ENCODE measurements at regions not wholly inside any gene's neighbourhood (a gene's known extent, or its start where the extent isn't known, plus 50 kb on each side); places are given as distances from the start of the nearest gene placed in this dataset.
"Not testable (repeated sequence)": the region's sequence is repeated elsewhere in the genome, so short reads cannot be mapped to it uniquely, and the experiment has no call there.

- H3K4me1 ChIP-seq (ENCODE audit: insufficient read depth, low read length); H3K36me3 ChIP-seq (replicated peaks in 1 of 2; ENCODE audit: control insufficient read depth in 1 of 2, insufficient read depth in 2 of 2, low read length in 2 of 2); BruUV-seq (replicated peaks); DNase-seq (ENCODE audit: low spot score); H3K9ac ChIP-seq (ENCODE audit: insufficient read depth, low read depth, low read length); ATAC-seq; H3K27me3 ChIP-seq (ENCODE audit: control insufficient read depth in 1 of 2, insufficient read depth in 2 of 2, low read length in 2 of 2); intact Hi-C loops (cut with micrococcal nuclease; ENCODE audit: unreplicated experiment); H3K27ac ChIP-seq (ENCODE audit: extremely low read length, insufficient read depth, low read length); in situ Hi-C loops (cut with HindIII; ENCODE audit: extremely low pct_ligation_motif_present, low pct_unique_long_range_greater_than_20kb); H3K79me2 ChIP-seq (ENCODE audit: insufficient read depth, low read length); H3K4me2 ChIP-seq (ENCODE audit: low read depth, low read length); H3K4me3 ChIP-seq (replicated peaks in 1 of 3; ENCODE audit: insufficient read depth in 1 of 3, low read depth in 2 of 3, low read length in 3 of 3); H4K20me1 ChIP-seq (ENCODE audit: insufficient read depth, low read length); POLR2A ChIA-PET; CTCF ChIA-PET (ENCODE audit: low intra/inter-chr PET ratio, low total read pairs); FAIRE-seq; H2AFZ ChIP-seq (ENCODE audit: low read length): not testable (repeated sequence)
- H3K9me3 ChIP-seq (ENCODE audit: low read length): peaks cover 11% of the 10 kb centered on the region; the same call in 1 of the 2 replicates
- 9% methylated on average over 4 of the region's 5 CpGs for WGBS (ENCODE audit: low lambda C conversion rate)
Measured at GRCh38 chr17:22227699-22228553, 535.6 kb downstream of the KCNJ18 start.

GRCh38 chr17:22229821-22230220, 537.5 kb downstream of the KCNJ18 start:
- POLR2A ChIA-PET; H2AFZ ChIP-seq (ENCODE audit: low read length); H3K4me3 ChIP-seq (replicated peaks in 1 of 3; ENCODE audit: insufficient read depth in 1 of 3, low read depth in 2 of 3, low read length in 3 of 3); ATAC-seq; H3K4me1 ChIP-seq (ENCODE audit: insufficient read depth, low read length); FAIRE-seq; H3K4me2 ChIP-seq (ENCODE audit: low read depth, low read length); H3K27ac ChIP-seq (ENCODE audit: extremely low read length, insufficient read depth, low read length); CTCF ChIA-PET (ENCODE audit: low intra/inter-chr PET ratio, low total read pairs); in situ Hi-C loops (cut with HindIII; ENCODE audit: extremely low pct_ligation_motif_present, low pct_unique_long_range_greater_than_20kb); DNase-seq (ENCODE audit: low spot score); H3K36me3 ChIP-seq (replicated peaks in 1 of 2; ENCODE audit: control insufficient read depth in 1 of 2, insufficient read depth in 2 of 2, low read length in 2 of 2); H3K9ac ChIP-seq (ENCODE audit: insufficient read depth, low read depth, low read length); H3K79me2 ChIP-seq (ENCODE audit: insufficient read depth, low read length); BruUV-seq (replicated peaks); H3K27me3 ChIP-seq (ENCODE audit: control insufficient read depth in 1 of 2, insufficient read depth in 2 of 2, low read length in 2 of 2); intact Hi-C loops (cut with micrococcal nuclease; ENCODE audit: unreplicated experiment); H4K20me1 ChIP-seq (ENCODE audit: insufficient read depth, low read length): not testable (repeated sequence)
- WGBS (ENCODE audit: low lambda C conversion rate): 58% methylated on average over 5 of the region's 5 CpGs
- H3K9me3 ChIP-seq (ENCODE audit: low read length): peaks cover 30% of the 10 kb centered on the region

- Histone ChIP-seq H2AFZ (ENCODE audit: low read length) (no peak overlapping the region), H4K20me1 (ENCODE audit: insufficient read depth, low read length) (no peaks in the 10 kb centered on the region), H3K4me2 (ENCODE audit: low read depth, low read length) (no peak overlapping the region), H3K9me3 (ENCODE audit: low read length) (peaks cover 51% of the 10 kb centered on the region), H3K27me3 (ENCODE audit: control insufficient read depth in 1 of 2, insufficient read depth in 2 of 2, low read length in 2 of 2) (no peaks in the 10 kb centered on the region; a peak in 1 of 5 replicates), H3K27ac (ENCODE audit: extremely low read length, insufficient read depth, low read length) (no peak overlapping the region), H3K4me1 (ENCODE audit: insufficient read depth, low read length) (no peaks in the 10 kb centered on the region), H3K9ac (ENCODE audit: insufficient read depth, low read depth, low read length) (no peak overlapping the region), H3K36me3 (replicated peaks in 1 of 2; ENCODE audit: control insufficient read depth in 1 of 2, insufficient read depth in 2 of 2, low read length in 2 of 2) (no peaks in the 10 kb centered on the region), H3K79me2 (ENCODE audit: insufficient read depth, low read length) (no peaks in the 10 kb centered on the region), H3K4me3 (replicated peaks in 1 of 3; ENCODE audit: insufficient read depth in 1 of 3, low read depth in 2 of 3, low read length in 3 of 3) (no peak overlapping the region)
- intact Hi-C loops (cut with micrococcal nuclease; ENCODE audit: unreplicated experiment) (no loop called here), in situ Hi-C loops (cut with HindIII; ENCODE audit: extremely low pct_ligation_motif_present, low pct_unique_long_range_greater_than_20kb) (no loop called here)
- WGBS (ENCODE audit: low lambda C conversion rate): 19% methylated on average over 1 of the region's 1 CpG
- FAIRE-seq (no peak), ATAC-seq (no peak), DNase-seq (ENCODE audit: low spot score) (no peak)
- POLR2A ChIA-PET: no interaction called here
- CTCF ChIA-PET (ENCODE audit: low intra/inter-chr PET ratio, low total read pairs): no interaction called here
- BruUV-seq (replicated peaks): no TSS peak
- TF ChIP-seq KDM1A (CRISPR knock-in tag; IDR thresholded peaks at IDR 0.05) (no peak), KDM5A (IDR thresholded peaks at IDR 0.05; ENCODE audit: borderline replicate concordance, low read length) (no peak), ZFP90 (CRISPR knock-in tag; IDR thresholded peaks at IDR 0.05; ENCODE audit: borderline replicate concordance) (no peak), YEATS4 (CRISPR knock-in tag; IDR thresholded peaks at IDR 0.05; ENCODE audit: borderline replicate concordance) (no peak), TFE3 (CRISPR knock-in tag; IDR thresholded peaks at IDR 0.05) (no peak), USF2 (IDR thresholded peaks at IDR 0.05; ENCODE audit: low read depth, low read length) (no peak), USF2 (CRISPR knock-in tag; IDR thresholded peaks at IDR 0.05; ENCODE audit: borderline replicate concordance) (no peak)
Measured at GRCh38 chr17:22233382-22233781, 541.1 kb downstream of the KCNJ18 start.
